AG04450 (cell line): ENCODE measurements at regions not wholly inside any gene's neighbourhood (a gene's known extent, or its start where the extent isn't known, plus 50 kb on each side); places are given as distances from the start of the nearest gene placed in this dataset.

ENCODE experiments used
- CTCF ChIA-PET: fragments of 300-600, 350-600 bp; formaldehyde crosslinking; extraction: SDS; loops from one replicate; lab custom pipeline; 2022; ENCODE audit warnings: antibody characterized with exemption, inconsistent platforms; lab: Charles Lee
- POLR2A ChIA-PET: fragments of 350-600 bp; formaldehyde crosslinking; extraction: SDS; loops from one replicate; lab custom pipeline; 2021; ENCODE audit warnings: antibody characterized with exemption, inconsistent platforms; lab: Yijun Ruan, JAX
- DNase-seq: peaks from one replicate; pipeline ENCODE4 v3.0.0-alpha.2; 2011; ENCODE audit warnings: low read depth, low spot score
- H3K27ac ChIP-seq: one replicate; pipeline ENCODE4 v1.5.1; 2012; ENCODE audit warnings: low read depth, low read length, control low read depth
- H3K27me3 ChIP-seq: one replicate; pipeline ENCODE4 v1.6.0; 2012; ENCODE audit warnings: low read length; ENCODE audit not compliant: control insufficient read depth, insufficient read depth
- H3K4me3 ChIP-seq: 2 replicates; pipeline ENCODE4 v1.5.1; 2011; ENCODE audit warnings: mild to moderate bottlenecking, low read depth, low read length, control low read depth
- H3K9me3 ChIP-seq: 2 replicates; pipeline ENCODE4 v1.5.1; 2012; ENCODE audit warnings: low read length; ENCODE audit not compliant: control insufficient read depth, insufficient read depth
- TF ChIP-seq, protein P1 (sequence below): IDR thresholded peaks from 2 replicates; pipeline ENCODE4 v1.5.1; 2011; ENCODE audit warnings: low read depth, low read length, control low read depth, inconsistent platforms

GRCh38 chrX:142686653-142687283, 339.0 kb upstream of the SPANXN4 start:
- CTCF ChIA-PET, result no interaction called here
- Histone ChIP-seq H3K27ac (no peak overlapping the region), H3K4me3 (no peak overlapping the region), H3K27me3 (no peaks in the 10 kb centered on the region), H3K9me3 (no peaks in the 10 kb centered on the region)
- TF ChIP-seq, protein P1, sequence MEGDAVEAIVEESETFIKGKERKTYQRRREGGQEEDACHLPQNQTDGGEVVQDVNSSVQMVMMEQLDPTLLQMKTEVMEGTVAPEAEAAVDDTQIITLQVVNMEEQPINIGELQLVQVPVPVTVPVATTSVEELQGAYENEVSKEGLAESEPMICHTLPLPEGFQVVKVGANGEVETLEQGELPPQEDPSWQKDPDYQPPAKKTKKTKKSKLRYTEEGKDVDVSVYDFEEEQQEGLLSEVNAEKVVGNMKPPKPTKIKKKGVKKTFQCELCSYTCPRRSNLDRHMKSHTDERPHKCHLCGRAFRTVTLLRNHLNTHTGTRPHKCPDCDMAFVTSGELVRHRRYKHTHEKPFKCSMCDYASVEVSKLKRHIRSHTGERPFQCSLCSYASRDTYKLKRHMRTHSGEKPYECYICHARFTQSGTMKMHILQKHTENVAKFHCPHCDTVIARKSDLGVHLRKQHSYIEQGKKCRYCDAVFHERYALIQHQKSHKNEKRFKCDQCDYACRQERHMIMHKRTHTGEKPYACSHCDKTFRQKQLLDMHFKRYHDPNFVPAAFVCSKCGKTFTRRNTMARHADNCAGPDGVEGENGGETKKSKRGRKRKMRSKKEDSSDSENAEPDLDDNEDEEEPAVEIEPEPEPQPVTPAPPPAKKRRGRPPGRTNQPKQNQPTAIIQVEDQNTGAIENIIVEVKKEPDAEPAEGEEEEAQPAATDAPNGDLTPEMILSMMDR, result no peak
- DNase-seq, result no peak
- POLR2A ChIA-PET, result no interaction called here

DNA sequence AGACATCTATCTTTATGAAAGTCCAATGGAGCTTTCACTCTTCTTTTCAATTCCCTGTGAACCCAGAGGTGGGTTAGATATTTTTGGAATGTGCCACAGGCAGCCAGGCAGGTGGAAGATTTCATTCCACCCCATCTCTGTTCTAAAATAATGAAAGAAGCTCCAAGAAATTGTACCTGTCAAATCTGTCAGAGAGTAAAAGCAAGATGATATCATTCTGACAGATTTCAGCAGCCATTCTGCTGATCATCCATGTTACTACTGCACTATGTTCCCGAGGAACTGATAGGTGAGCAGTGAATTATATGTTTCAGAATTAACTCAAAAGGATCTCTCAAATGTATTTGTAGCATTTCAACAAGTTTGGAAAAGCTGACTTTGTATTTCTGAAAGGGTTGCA, 339.5 kb upstream of the SPANXN4 start:
- Histone ChIP-seq H3K27me3 (no peaks in the 10 kb centered on the region), H3K4me3 (no peak overlapping the region), H3K9me3 (no peaks in the 10 kb centered on the region), H3K27ac (no peak overlapping the region)
- CTCF ChIA-PET, result no interaction called here
- DNase-seq, result no peak
- POLR2A ChIA-PET, result no interaction called here
- TF ChIP-seq, protein P1, result no peak

- CTCF ChIA-PET, result no interaction called here
- H3K4me3 ChIP-seq, result no peak overlapping the region
- TF ChIP-seq, protein P1, result no peak
- DNase-seq, result no peak
- H3K27ac ChIP-seq, result no peak overlapping the region
- POLR2A ChIA-PET, result no interaction called here
- H3K27me3 ChIP-seq, result no peaks in the 10 kb centered on the region
- no peaks in the 10 kb centered on the region for H3K9me3 ChIP-seq
Measured at GRCh38 chrX:142680038-142680437, 345.7 kb upstream of the SPANXN4 start.

- Histone ChIP-seq H3K27ac (no peak overlapping the region), H3K4me3 (no peak overlapping the region), H3K9me3 (no peaks in the 10 kb centered on the region), H3K27me3 (no peaks in the 10 kb centered on the region)
- no peak for DNase-seq
- TF ChIP-seq, protein P1, result no peak
- ChIA-PET POLR2A (no interaction called here), CTCF (no interaction called here)
Measured at GRCh38 chrX:142671036-142671435, 354.7 kb upstream of the SPANXN4 start.

GRCh38 chrX:142663330-142664095, 362.2 kb upstream of the SPANXN4 start:
- H3K27me3 ChIP-seq, result no peaks in the 10 kb centered on the region
- ChIA-PET CTCF (no interaction called here), POLR2A (no interaction called here)
- TF ChIP-seq, protein P1, result no peak
- H3K9me3 ChIP-seq, result no peaks in the 10 kb centered on the region
- H3K27ac ChIP-seq, result no peak overlapping the region
- DNase-seq, result no peak
- no peak overlapping the region for H3K4me3 ChIP-seq
